AG04450 (cell line): ENCODE measurements at regions not wholly inside any gene's neighbourhood (a gene's known extent, or its start where the extent isn't known, plus 50 kb on each side); places are given as distances from the start of the nearest gene placed in this dataset.

ENCODE experiments used
- CTCF ChIA-PET: fragments of 300-600, 350-600 bp; formaldehyde crosslinking; extraction: SDS; loops from one replicate; lab custom pipeline; 2022; ENCODE audit warnings: antibody characterized with exemption, inconsistent platforms; lab: Charles Lee
- POLR2A ChIA-PET: fragments of 350-600 bp; formaldehyde crosslinking; extraction: SDS; loops from one replicate; lab custom pipeline; 2021; ENCODE audit warnings: antibody characterized with exemption, inconsistent platforms; lab: Yijun Ruan, JAX
- DNase-seq: peaks from one replicate; pipeline ENCODE4 v3.0.0-alpha.2; 2011; ENCODE audit warnings: low read depth, low spot score
- H3K27ac ChIP-seq: one replicate; pipeline ENCODE4 v1.5.1; 2012; ENCODE audit warnings: low read depth, low read length, control low read depth
- H3K27me3 ChIP-seq: one replicate; pipeline ENCODE4 v1.6.0; 2012; ENCODE audit warnings: low read length; ENCODE audit not compliant: control insufficient read depth, insufficient read depth
- H3K4me3 ChIP-seq: 2 replicates; pipeline ENCODE4 v1.5.1; 2011; ENCODE audit warnings: mild to moderate bottlenecking, low read depth, low read length, control low read depth
- H3K9me3 ChIP-seq: 2 replicates; pipeline ENCODE4 v1.5.1; 2012; ENCODE audit warnings: low read length; ENCODE audit not compliant: control insufficient read depth, insufficient read depth
- CTCF ChIP-seq: IDR thresholded peaks from 2 replicates; pipeline ENCODE4 v1.5.1; 2011; ENCODE audit warnings: low read depth, low read length, control low read depth, inconsistent platforms

DNA sequence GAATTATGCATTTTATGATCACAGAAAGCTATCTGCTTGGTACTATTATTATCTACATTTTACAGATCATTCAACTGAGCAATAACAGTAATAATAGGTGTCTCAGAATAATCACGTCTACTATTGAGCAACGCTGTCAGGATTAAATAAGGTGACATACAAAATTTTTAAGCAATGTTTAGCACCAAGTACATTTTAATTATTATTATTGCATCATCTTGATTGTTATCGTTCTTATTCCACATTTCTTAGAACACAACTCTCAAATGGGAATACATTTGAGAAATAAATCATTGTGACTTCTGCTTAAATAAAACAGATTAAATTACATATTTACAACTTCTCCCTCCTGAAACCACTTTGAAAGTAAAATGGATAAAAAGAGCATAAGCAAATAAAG is 1083.5 kb upstream of the ADGRL3 start:
- no peak for DNase-seq
- CTCF ChIA-PET = no interaction called here
- TF ChIP-seq CTCF = no peak
- no peak overlapping the region for H3K27ac ChIP-seq
- no peak overlapping the region for H3K4me3 ChIP-seq
- POLR2A ChIA-PET = no interaction called here
- H3K9me3 ChIP-seq = no peaks in the 10 kb centered on the region
- H3K27me3 ChIP-seq = no peaks in the 10 kb centered on the region

DNA sequence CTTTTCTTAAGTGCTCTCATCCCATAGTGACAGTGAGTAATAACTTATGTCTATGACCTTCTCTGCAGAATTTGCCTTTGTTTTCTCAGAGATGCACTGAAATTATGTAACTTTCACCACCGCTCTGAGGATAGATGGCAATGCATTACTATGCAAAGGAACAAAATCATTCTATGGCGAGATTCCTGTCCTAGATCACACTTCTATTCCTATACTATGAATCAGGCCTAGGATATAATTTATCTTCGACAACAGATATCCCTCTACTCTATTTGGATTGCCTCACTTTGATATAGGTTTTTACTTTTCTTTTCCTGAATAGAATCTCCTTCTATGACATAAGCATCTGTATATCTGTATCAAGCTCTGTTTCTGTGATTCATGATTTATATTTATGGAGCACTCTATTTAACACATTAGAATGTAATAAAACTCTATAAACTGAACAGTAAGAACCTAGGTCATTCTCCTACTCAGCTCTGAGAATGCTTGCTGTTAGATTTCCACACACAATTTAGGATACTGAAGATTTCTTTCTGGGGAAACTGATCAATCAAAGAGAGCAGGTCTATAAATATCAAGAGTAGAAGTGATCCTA is 1082.3 kb upstream of the ADGRL3 start:
- no peak overlapping the region for H3K27ac ChIP-seq
- POLR2A ChIA-PET = no interaction called here
- no peak for TF ChIP-seq CTCF
- no peak overlapping the region for H3K4me3 ChIP-seq
- CTCF ChIA-PET = no interaction called here
- H3K27me3 ChIP-seq = no peaks in the 10 kb centered on the region
- H3K9me3 ChIP-seq = no peaks in the 10 kb centered on the region
- no peak for DNase-seq

- no peak for TF ChIP-seq CTCF
- no peak overlapping the region for H3K27ac ChIP-seq
- no peaks in the 10 kb centered on the region for H3K27me3 ChIP-seq
- DNase-seq = no peak
- H3K9me3 ChIP-seq = no peaks in the 10 kb centered on the region
- no peak overlapping the region for H3K4me3 ChIP-seq
- POLR2A ChIA-PET = no interaction called here
- CTCF ChIA-PET = no interaction called here
These were observed 1077.3 kb upstream of the ADGRL3 start for GRCh38 chr4:60122820-60123219.

- no peaks in the 10 kb centered on the region for H3K9me3 ChIP-seq
- H3K4me3 ChIP-seq = no peak overlapping the region
- TF ChIP-seq CTCF = no peak
- ChIA-PET CTCF (no interaction called here), POLR2A (no interaction called here)
- DNase-seq = no peak
- no peak overlapping the region for H3K27ac ChIP-seq
- no peaks in the 10 kb centered on the region for H3K27me3 ChIP-seq
These were observed 1071.2 kb upstream of the ADGRL3 start for GRCh38 chr4:60128888-60129287.

GRCh38 chr4:60129740-60130139 is 1070.4 kb upstream of the ADGRL3 start:
- ChIA-PET CTCF (no interaction called here), POLR2A (no interaction called here)
- no peak for DNase-seq
- no peak for TF ChIP-seq CTCF
- H3K27me3 ChIP-seq = no peaks in the 10 kb centered on the region
- no peak overlapping the region for H3K27ac ChIP-seq
- H3K4me3 ChIP-seq = no peak overlapping the region
- no peaks in the 10 kb centered on the region for H3K9me3 ChIP-seq
